ENCODE measurements at regions not wholly inside any gene's neighbourhood (a gene's known extent, or its start where the extent isn't known, plus 50 kb on each side); places are given as distances from the start of the nearest gene placed in this dataset.
"Not testable (repeated sequence)": the region's sequence is repeated elsewhere in the genome, so short reads cannot be mapped to it uniquely, and the experiment has no call there.

DNA sequence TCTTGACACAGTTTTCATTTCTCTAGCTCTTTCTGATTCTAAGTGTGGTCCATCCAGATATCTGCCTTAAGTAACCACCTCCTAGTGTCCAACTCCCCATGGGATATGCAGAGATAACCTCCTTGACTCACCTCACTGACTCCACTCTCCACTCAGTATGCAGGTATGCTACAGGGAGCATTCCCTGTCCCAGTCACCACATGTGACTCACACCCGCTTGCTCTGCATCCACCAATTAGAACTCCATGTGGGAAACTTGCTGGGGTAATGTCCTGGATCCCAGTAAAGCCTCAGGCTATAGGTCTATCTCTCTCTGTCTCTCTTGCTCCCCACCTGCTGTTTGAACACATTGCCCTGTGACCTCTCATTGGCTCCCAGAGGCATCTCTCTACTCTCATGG lies 563.9 kb downstream of the HTR1A start:
- 82 to 93% methylated on average over 1 of the region's 1 CpG for WGBS, 2 donors
- intact Hi-C loops (cut with DNase I) = loop anchor here in 1 of 3 donors (10.0 kb wide), 1 partner anchor 576 kb away; no protein-coding TSS in a partner anchor
- H3K36me3 ChIP-seq = no peaks in the 10 kb centered on the region
- ATAC-seq (no peak), DNase-seq (no peak), FAIRE-seq (no peak)
- no peaks in the 10 kb centered on the region for H3K4me1 ChIP-seq
- no peaks in the 10 kb centered on the region for H3K9me3 ChIP-seq
- no peak overlapping the region for H3K27ac ChIP-seq
- H3K4me3 ChIP-seq = no peak overlapping the region
- TF ChIP-seq, protein P1, sequence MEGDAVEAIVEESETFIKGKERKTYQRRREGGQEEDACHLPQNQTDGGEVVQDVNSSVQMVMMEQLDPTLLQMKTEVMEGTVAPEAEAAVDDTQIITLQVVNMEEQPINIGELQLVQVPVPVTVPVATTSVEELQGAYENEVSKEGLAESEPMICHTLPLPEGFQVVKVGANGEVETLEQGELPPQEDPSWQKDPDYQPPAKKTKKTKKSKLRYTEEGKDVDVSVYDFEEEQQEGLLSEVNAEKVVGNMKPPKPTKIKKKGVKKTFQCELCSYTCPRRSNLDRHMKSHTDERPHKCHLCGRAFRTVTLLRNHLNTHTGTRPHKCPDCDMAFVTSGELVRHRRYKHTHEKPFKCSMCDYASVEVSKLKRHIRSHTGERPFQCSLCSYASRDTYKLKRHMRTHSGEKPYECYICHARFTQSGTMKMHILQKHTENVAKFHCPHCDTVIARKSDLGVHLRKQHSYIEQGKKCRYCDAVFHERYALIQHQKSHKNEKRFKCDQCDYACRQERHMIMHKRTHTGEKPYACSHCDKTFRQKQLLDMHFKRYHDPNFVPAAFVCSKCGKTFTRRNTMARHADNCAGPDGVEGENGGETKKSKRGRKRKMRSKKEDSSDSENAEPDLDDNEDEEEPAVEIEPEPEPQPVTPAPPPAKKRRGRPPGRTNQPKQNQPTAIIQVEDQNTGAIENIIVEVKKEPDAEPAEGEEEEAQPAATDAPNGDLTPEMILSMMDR (IDR thresholded peaks at IDR 0.05) = no peak
- H3K27me3 ChIP-seq = no peaks in the 10 kb centered on the region

DNA sequence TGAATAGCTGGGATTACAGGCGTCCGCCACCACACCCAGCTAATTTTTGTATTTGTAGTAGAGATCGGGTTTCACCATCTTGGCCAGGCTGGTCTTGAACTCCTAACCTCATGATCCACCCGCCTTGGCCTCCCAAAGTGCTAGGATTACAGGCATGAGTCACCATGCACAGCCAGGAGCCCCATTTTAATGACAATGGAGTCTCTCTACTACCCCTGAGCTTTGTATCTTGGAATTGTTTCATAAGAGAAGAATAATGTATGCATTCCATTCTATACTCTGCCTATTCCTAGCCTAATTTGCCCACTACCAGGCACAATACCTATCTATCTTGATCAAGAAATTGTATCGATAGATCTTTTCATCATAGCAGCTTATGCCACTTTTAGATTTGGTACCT lies 574.1 kb downstream of the HTR1A start:
- H3K36me3 ChIP-seq; ATAC-seq; H3K4me3 ChIP-seq; intact Hi-C loops (cut with DNase I); H3K4me1 ChIP-seq; FAIRE-seq; H3K27ac ChIP-seq; H3K9me3 ChIP-seq; DNase-seq; H3K27me3 ChIP-seq: not testable (repeated sequence)
- 75 to 79% methylated on average over 5 of the region's 5 CpGs for WGBS, 2 donors

DNA sequence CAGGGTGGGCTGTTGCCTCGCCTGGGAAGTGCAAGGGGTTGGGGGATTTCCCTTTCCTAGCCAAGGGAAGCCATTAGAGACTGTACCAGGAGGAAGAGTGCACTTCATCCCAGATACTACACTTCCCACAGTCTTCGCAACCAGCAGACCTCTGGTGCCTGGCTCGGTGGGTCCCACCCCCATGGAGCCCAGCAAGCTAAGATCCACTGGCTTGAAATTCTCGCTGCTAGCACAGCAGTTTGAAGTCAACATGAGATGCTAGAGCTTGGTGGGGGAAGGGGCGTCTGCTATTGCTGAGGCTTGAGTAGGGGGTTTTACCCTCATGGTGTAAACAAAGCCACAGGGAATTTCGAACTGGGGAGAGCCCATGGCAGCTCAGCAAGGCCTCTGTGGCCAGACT lies 586.4 kb downstream of the HTR1A start:
- WGBS, 2 donors = 48 to 64% methylated on average over 6 of the region's 6 CpGs
- intact Hi-C loops (cut with DNase I) = no loop called here
- TF ChIP-seq, protein P1 (IDR thresholded peaks at IDR 0.05) = no peak

DNA sequence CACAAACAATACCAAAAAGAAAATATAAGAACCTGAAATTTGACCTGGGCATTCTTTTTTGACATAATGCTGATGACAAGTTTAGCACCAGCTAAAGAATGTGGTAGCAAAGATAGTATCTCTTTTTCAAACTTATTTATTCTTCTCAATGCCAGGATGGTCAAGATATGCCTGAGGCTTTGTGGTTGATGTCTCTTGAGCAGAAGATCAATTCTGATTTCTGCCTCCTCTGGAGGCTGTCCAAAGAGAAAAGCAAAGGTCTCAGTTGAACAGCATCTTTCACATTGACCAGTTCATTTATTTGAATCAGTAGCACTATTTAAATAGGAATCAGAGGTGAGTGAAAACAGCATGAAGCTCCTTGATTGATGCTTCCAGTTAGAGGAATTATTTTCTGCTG lies 588.2 kb downstream of the HTR1A start:
- intact Hi-C loops (cut with DNase I) = no loop called here
- H3K27ac ChIP-seq = no peak overlapping the region
- FAIRE-seq (no peak), ATAC-seq (no peak), DNase-seq (no peak)
- no peaks in the 10 kb centered on the region for H3K9me3 ChIP-seq
- H3K4me3 ChIP-seq = no peak overlapping the region
- no peaks in the 10 kb centered on the region for H3K27me3 ChIP-seq
- H3K4me1 ChIP-seq = no peaks in the 10 kb centered on the region
- H3K36me3 ChIP-seq = no peaks in the 10 kb centered on the region
- TF ChIP-seq, protein P1 (IDR thresholded peaks at IDR 0.05) = no peak

More for the DNA sequence above, 586.4 kb downstream of the HTR1A start:
- Histone ChIP-seq H3K27me3 (no peaks in the 10 kb centered on the region), H3K4me3 (no peak overlapping the region), H3K36me3 (no peaks in the 10 kb centered on the region), H3K27ac (no peak overlapping the region), H3K4me1 (no peaks in the 10 kb centered on the region), H3K9me3 (no peaks in the 10 kb centered on the region)
- FAIRE-seq = no peak
- ATAC-seq = no peak
- no peak for DNase-seq

DNA sequence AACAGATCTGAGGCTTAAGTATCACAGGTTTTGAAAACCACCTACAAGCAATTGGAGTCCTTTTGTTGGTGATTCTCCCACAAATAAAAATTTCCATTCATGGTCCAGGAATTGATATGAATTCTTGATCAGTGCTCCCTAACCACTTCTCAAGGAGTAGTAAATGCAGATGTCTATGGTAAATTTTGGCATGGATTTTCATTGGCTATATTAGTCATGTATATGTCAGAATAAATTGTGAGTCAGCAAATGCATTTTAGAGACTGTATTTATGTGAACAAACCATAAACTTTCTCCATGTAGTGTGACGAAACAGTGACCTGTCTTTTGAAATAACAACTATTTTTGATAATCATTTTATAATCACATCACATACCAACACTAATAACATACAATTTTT lies 611.1 kb downstream of the HTR1A start:
- ATAC-seq (no peak), DNase-seq (no peak), FAIRE-seq (no peak)
- Histone ChIP-seq H3K9me3 (no peaks in the 10 kb centered on the region), H3K4me1 (no peaks in the 10 kb centered on the region), H3K4me3 (no peak overlapping the region), H3K36me3 (no peaks in the 10 kb centered on the region), H3K27ac (no peak overlapping the region), H3K27me3 (no peaks in the 10 kb centered on the region)
- 39 to 55% methylated on average over 1 of the region's 1 CpG for WGBS, 2 donors
- TF ChIP-seq, protein P1 (IDR thresholded peaks at IDR 0.05) = no peak
- intact Hi-C loops (cut with DNase I) = no loop called here

DNA sequence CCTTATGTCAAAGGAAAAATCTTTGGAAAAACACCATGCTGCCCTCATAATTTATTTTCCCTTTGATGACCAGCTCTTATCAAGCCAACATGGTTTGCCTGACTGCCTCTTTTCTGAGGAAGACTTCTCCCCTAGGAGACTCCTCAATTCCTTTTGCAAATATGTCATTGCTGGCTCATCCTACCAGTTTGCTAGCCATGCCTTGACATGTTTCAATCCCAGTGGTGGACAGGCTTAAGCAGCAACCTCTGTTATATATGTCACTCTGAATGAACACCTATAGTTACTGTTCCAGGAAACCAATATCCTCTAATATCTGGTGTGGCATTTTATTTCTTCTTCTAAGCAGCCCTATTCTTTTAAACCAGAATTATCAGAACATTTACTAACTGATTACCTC lies 615.8 kb downstream of the HTR1A start:
- Histone ChIP-seq H3K4me3 (no peak overlapping the region), H3K36me3 (no peaks in the 10 kb centered on the region), H3K27ac (no peak overlapping the region), H3K4me1 (no peaks in the 10 kb centered on the region), H3K27me3 (no peaks in the 10 kb centered on the region), H3K9me3 (no peaks in the 10 kb centered on the region)
- no peak for DNase-seq
- intact Hi-C loops (cut with DNase I) = no loop called here
- no peak for FAIRE-seq
- TF ChIP-seq, protein P1 (IDR thresholded peaks at IDR 0.05) = no peak
- no peak for ATAC-seq

Data from pancreas (tissue), 10 donors.